ENCODE measurements at regions not wholly inside any gene's neighbourhood (a gene's known extent, or its start where the extent isn't known, plus 50 kb on each side); places are given as distances from the start of the nearest gene placed in this dataset.

- no peak for TF ChIP-seq CTCF (IDR thresholded peaks at IDR 0.05)
- no peak for TF ChIP-seq POLR2A (IDR thresholded peaks at IDR 0.05)
Measured at GRCh38 chr13:111630406-111630805, 310.0 kb downstream of the TEX29 start.

All from uterus (tissue), 2 donors.